GM12878 (cell line): ENCODE measurements at regions not wholly inside any gene's neighbourhood (a gene's known extent, or its start where the extent isn't known, plus 50 kb on each side); places are given as distances from the start of the nearest gene placed in this dataset.

Experiments used
- ATAC-seq: fragments of 200-7000 bp; cut with Tn5 transposase; 3 replicates; pipeline ENCODE4 v1.9.1; 2020; ENCODE audit warnings: mild to moderate bottlenecking, moderate library complexity
- BruUV-seq: library from RNA; stranded (reverse); fragments of 400-500 nt; replicated peaks from 2 replicates; lab custom pipeline; 2021; lab: Mats Ljungman, UMichigan
- CTCF ChIA-PET: fragments of 300-600 bp; sonication (Branson Sonifier 250); formaldehyde crosslinking; extraction: SDS; loops from one replicate; lab custom pipeline; 2021; ENCODE audit warnings: inconsistent platforms; lab: Yijun Ruan, JAX
- POLR2A ChIA-PET: fragments of 350-600 bp; formaldehyde crosslinking; extraction: SDS; loops from one replicate; lab custom pipeline; 2021; ENCODE audit warnings: inconsistent platforms; lab: Charles Lee
- RAD21 ChIA-PET: fragments of 300-600 bp; sonication (Branson Sonifier 250); formaldehyde crosslinking; loops from one replicate; lab custom pipeline; 2023; ENCODE audit warnings: antibody characterized with exemption; ENCODE audit not compliant: unreplicated experiment; lab: Charles Lee
- SMC1A ChIA-PET: fragments of 300-600 bp; sonication (Branson Sonifier 250); formaldehyde crosslinking; loops from one replicate; lab custom pipeline; 2023; ENCODE audit not compliant: unreplicated experiment, uncharacterized antibody; lab: Charles Lee
- DNase-seq: peaks from one replicate; pipeline ENCODE4 v3.0.0-alpha.2; 2011; ENCODE audit warnings: low read depth, low spot score
- FAIRE-seq: peaks from 3 replicates; lab custom pipeline; 2011; peaks lifted over from hg19 to GRCh38; lab: Jason Lieb, UNC
- H2AFZ ChIP-seq: 2 replicates; pipeline ENCODE4 v1.6.0; 2011; ENCODE audit warnings: low read depth, low read length, control low read depth; ENCODE audit not compliant: control insufficient read depth
- H3K27ac ChIP-seq: 2 replicates; pipeline ENCODE4 v1.5.1; 2011; ENCODE audit warnings: control low read depth; ENCODE audit not compliant: control insufficient read depth, insufficient read depth
- H3K27me3 ChIP-seq, 2 experiments: replicated peaks in 1 of 2; 2 replicates each; pipeline versions ENCODE4 v1.6.0 to v1.6.1; 2011; ENCODE audit warnings: low read length in 1 of 2; ENCODE audit not compliant: control insufficient read depth in 2 of 2, insufficient read depth in 2 of 2
- H3K36me3 ChIP-seq, 2 experiments: 2 replicates each; pipeline ENCODE4 v1.5.1; 2011; ENCODE audit warnings: low read length in 1 of 2; ENCODE audit not compliant: control insufficient read depth in 2 of 2, insufficient read depth in 2 of 2
- H3K4me1 ChIP-seq: 2 replicates; pipeline ENCODE4 v1.6.1; 2011; ENCODE audit warnings: mild to moderate bottlenecking, low read length, moderate library complexity, mixed read lengths; ENCODE audit not compliant: control insufficient read depth, insufficient read depth
- H3K4me2 ChIP-seq: 2 replicates; pipeline ENCODE4 v1.6.0; 2011; ENCODE audit warnings: control low read depth; ENCODE audit not compliant: control insufficient read depth, insufficient read depth
- H3K4me3 ChIP-seq: fragments of 200-600 bp; sonication (generic); 2 replicates; pipeline ENCODE4 v1.5.1; 2016
- H3K79me2 ChIP-seq: 2 replicates; pipeline ENCODE4 v1.6.0; 2011; ENCODE audit warnings: low read length; ENCODE audit not compliant: control insufficient read depth, insufficient read depth
- H3K9ac ChIP-seq: 2 replicates; pipeline ENCODE4 v1.8.0; 2011; ENCODE audit warnings: low read length, control low read depth, mixed read lengths; ENCODE audit not compliant: control insufficient read depth, insufficient read depth
- H3K9me3 ChIP-seq: replicated peaks from 3 replicates; pipeline ENCODE4 v1.5.1; 2011; ENCODE audit warnings: mild to moderate bottlenecking, low read length; ENCODE audit not compliant: control insufficient read depth, insufficient read depth
- H4K20me1 ChIP-seq: 2 replicates; pipeline ENCODE4 v1.6.0; 2011; ENCODE audit not compliant: control insufficient read depth, insufficient read depth
- BACH1 ChIP-seq: fragments of 450-650 bp; IDR thresholded peaks from 2 replicates; pipeline ENCODE4 v1.6.1; 2017; ENCODE audit warnings: mild to moderate bottlenecking, borderline replicate concordance
- BHLHE40 ChIP-seq, 2 experiments: fragments of 450-650 bp in 1 of 2; IDR thresholded peaks; 2 replicates each; pipeline ENCODE4 v1.6.1; 2011 to 2017; ENCODE audit warnings: low read depth in 2 of 2, borderline replicate concordance in 1 of 2, improper control_type of control experiment in 1 of 2, low read length in 1 of 2, mild to moderate bottlenecking in 1 of 2
- CHD1 ChIP-seq: IDR thresholded peaks from 2 replicates; pipeline ENCODE4 v1.6.1; 2012; ENCODE audit warnings: low read depth, low read length, improper control_type of control experiment
- CHD4 ChIP-seq: fragments of 200-600 bp; sonication (generic); IDR thresholded peaks from 2 replicates; pipeline ENCODE4 v1.6.1; 2016; ENCODE audit warnings: mild to moderate bottlenecking
- HCFC1 ChIP-seq: fragments of 150-350 bp; IDR thresholded peaks from 2 replicates; pipeline ENCODE4 v1.6.1; 2014; ENCODE audit warnings: low read length
- HDAC6 ChIP-seq: fragments of 200-600 bp; sonication (generic); IDR thresholded peaks from one replicate; pipeline ENCODE4 v1.8.0; 2017; ENCODE audit warnings: antibody characterized with exemption; ENCODE audit not compliant: unreplicated experiment
- NFIC ChIP-seq: IDR thresholded peaks from 2 replicates; pipeline ENCODE4 v1.6.1; 2012; ENCODE audit warnings: low read depth, mild to moderate bottlenecking, inconsistent platforms, low read length, moderate library complexity
- NR2C2 ChIP-seq: IDR thresholded peaks from 2 replicates; pipeline ENCODE4 v1.6.1; 2011; ENCODE audit warnings: borderline replicate concordance, low read depth; ENCODE audit not compliant: control insufficient read depth, insufficient read length
- SMAD1 ChIP-seq: fragments of 450-650 bp; IDR thresholded peaks from 2 replicates; pipeline ENCODE4 v1.6.1; 2018; ENCODE audit warnings: mild to moderate bottlenecking, low read depth; ENCODE audit not compliant: partially characterized antibody
- SMC3 ChIP-seq: IDR thresholded peaks from 2 replicates; pipeline ENCODE4 v1.6.1; 2011; ENCODE audit warnings: low read length, improper control_type of control experiment, borderline replicate concordance
- SPI1 ChIP-seq: IDR thresholded peaks from 2 replicates; pipeline ENCODE4 v1.6.1; 2011; ENCODE audit warnings: low read depth, mild to moderate bottlenecking, low read length, moderate library complexity, borderline replicate concordance; ENCODE audit not compliant: insufficient read depth
- TARDBP ChIP-seq: IDR thresholded peaks from 2 replicates; pipeline ENCODE4 v1.6.1; 2016; ENCODE audit warnings: borderline replicate concordance
- ZNF24 ChIP-seq: fragments of 450-650 bp; IDR thresholded peaks from 2 replicates; pipeline ENCODE4 v1.6.1; 2017; ENCODE audit warnings: antibody characterized with exemption, mild to moderate bottlenecking
- ZNF274 ChIP-seq: IDR thresholded peaks from one replicate; pipeline ENCODE4 v1.8.0; 2011; ENCODE audit not compliant: insufficient read length, insufficient read depth
- ZNF384 ChIP-seq: IDR thresholded peaks from 2 replicates; pipeline ENCODE4 v1.6.1; 2012; ENCODE audit warnings: low read depth, mild to moderate bottlenecking, low read length, improper control_type of control experiment, borderline replicate concordance
- WGBS: methylation state at CpG from one replicate; pipeline ENCODE4 v1.1.6; 2016; ENCODE audit warnings: low lambda C conversion rate; ENCODE audit not compliant: insufficient replicate concordance, insufficient coverage; ENCODE audit errors: missing lambda C conversion rate; 5-methylcytosine and 5-hydroxymethylcytosine counted together
- in situ Hi-C: fragments of 300-500 bp; cut with MboI; formaldehyde crosslinking; loops from 9 replicates; pipeline ENCODE4 v1.14.3; 2018; ENCODE audit warnings: mixed read lengths
- intact Hi-C: fragments of 100-400 bp; cut with micrococcal nuclease; formaldehyde crosslinking; loops from one replicate; pipeline ENCODE4 v1.14.2; 2022; ENCODE audit not compliant: unreplicated experiment
- TF ChIP-seq, protein P1 (sequence below): IDR thresholded peaks from 2 replicates; pipeline ENCODE4 v1.6.1; 2012; ENCODE audit warnings: low read depth, low read length, improper control_type of control experiment
- TF ChIP-seq, protein P2 (sequence below): fragments of 450-650 bp; IDR thresholded peaks from 2 replicates; pipeline ENCODE4 v1.6.1; 2014; ENCODE audit warnings: mild to moderate bottlenecking

GRCh38 chr1:234698686-234699085 is 88.7 kb upstream of the IRF2BP2 start:
- Histone ChIP-seq H2AFZ (no peak overlapping the region), H3K4me1 (peaks cover 32% of the 10 kb centered on the region), H3K27ac (no peak overlapping the region), H4K20me1 (no peaks in the 10 kb centered on the region), H3K36me3 (no peaks in the 10 kb centered on the region), H3K27me3 (no peaks in the 10 kb centered on the region), H3K4me2 (no peak overlapping the region), H3K9me3 (peaks cover 17% of the 10 kb centered on the region; the same call in 2 of the 3 replicates), H3K79me2 (no peaks in the 10 kb centered on the region), H3K9ac (no peak overlapping the region), H3K4me3 (no peak overlapping the region)
- intact Hi-C loops (no loop called here), in situ Hi-C loops (no loop called here)
- ATAC-seq (no peak), DNase-seq (no peak), FAIRE-seq (no peak)
- ChIA-PET CTCF (interaction anchor here (0.6 kb wide), 1 partner anchor 285 kb away, joined by 3 read pairs; no protein-coding TSS in a partner anchor), POLR2A (interaction anchor here (0.7 to 1.4 kb wide), 3 partner anchors 27 to 177 kb away, joined by 3 to 5 read pairs (median 3); no protein-coding TSS in a partner anchor), RAD21 (interaction anchor here (0.7 to 6.4 kb wide), 6 partner anchors 25 to 379 kb away, joined by 3 to 74 read pairs (median 10); partner anchors contain the start of gene IRF2BP2), SMC1A (interaction anchor here (1.1 to 12.3 kb wide), 6 partner anchors 21 to 324 kb away, joined by 5 to 255 read pairs (median 16); no protein-coding TSS in a partner anchor)
- no TSS peak for BruUV-seq
- whole genome bisulfite sequencing: 95% methylated on average over 6 of the region's 6 CpGs
- TF ChIP-seq ZNF384 (no peak), TARDBP (no peak), BACH1 (no peak), SPI1 (no peak), ZNF274 (no peak), NR2C2 (no peak), HDAC6 (no peak), BHLHE40 (IDR thresholded peaks at IDR 0.05; ENCODE audit: borderline replicate concordance in 1 of 2, low read depth in 2 of 2, low read length in 1 of 2) (no peak), HCFC1 (no peak), CHD1 (no peak), ZNF24 (no peak), SMAD1 (no peak), NFIC (no peak), CHD4 (no peak), SMC3 (no peak)
- TF ChIP-seq, protein P1, sequence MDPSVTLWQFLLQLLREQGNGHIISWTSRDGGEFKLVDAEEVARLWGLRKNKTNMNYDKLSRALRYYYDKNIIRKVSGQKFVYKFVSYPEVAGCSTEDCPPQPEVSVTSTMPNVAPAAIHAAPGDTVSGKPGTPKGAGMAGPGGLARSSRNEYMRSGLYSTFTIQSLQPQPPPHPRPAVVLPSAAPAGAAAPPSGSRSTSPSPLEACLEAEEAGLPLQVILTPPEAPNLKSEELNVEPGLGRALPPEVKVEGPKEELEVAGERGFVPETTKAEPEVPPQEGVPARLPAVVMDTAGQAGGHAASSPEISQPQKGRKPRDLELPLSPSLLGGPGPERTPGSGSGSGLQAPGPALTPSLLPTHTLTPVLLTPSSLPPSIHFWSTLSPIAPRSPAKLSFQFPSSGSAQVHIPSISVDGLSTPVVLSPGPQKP: no peak
- TF ChIP-seq, protein P2, sequence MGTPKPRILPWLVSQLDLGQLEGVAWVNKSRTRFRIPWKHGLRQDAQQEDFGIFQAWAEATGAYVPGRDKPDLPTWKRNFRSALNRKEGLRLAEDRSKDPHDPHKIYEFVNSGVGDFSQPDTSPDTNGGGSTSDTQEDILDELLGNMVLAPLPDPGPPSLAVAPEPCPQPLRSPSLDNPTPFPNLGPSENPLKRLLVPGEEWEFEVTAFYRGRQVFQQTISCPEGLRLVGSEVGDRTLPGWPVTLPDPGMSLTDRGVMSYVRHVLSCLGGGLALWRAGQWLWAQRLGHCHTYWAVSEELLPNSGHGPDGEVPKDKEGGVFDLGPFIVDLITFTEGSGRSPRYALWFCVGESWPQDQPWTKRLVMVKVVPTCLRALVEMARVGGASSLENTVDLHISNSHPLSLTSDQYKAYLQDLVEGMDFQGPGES: no peak
